PC-3 (cell line): ENCODE measurements at regions not wholly inside any gene's neighbourhood (a gene's known extent, or its start where the extent isn't known, plus 50 kb on each side); places are given as distances from the start of the nearest gene placed in this dataset.
A peak's percentile ranks its signal among the peaks of the same experiment; 100 is the strongest.

Source experiments
- ATAC-seq: fragments of 200-7000 bp; cut with Tn5 transposase; 2 replicates; pipeline ENCODE4 v1.9.1; 2020; ENCODE audit warnings: mild to moderate bottlenecking, moderate library complexity
- BruUV-seq: library from RNA; stranded (reverse); fragments of 400-500 nt; replicated peaks from 2 replicates; lab custom pipeline; 2021; lab: Mats Ljungman, UMichigan
- CTCF ChIA-PET: fragments of 300-600 bp; sonication (Branson Sonifier 250); formaldehyde crosslinking; loops from one replicate; lab custom pipeline; 2022; ENCODE audit warnings: antibody characterized with exemption; lab: Charles Lee
- POLR2A ChIA-PET: fragments of 300-600 bp; sonication (Branson Sonifier 250); formaldehyde crosslinking; loops from one replicate; lab custom pipeline; 2022; ENCODE audit warnings: antibody characterized with exemption; ENCODE audit not compliant: unreplicated experiment; lab: Charles Lee
- DNase-seq: peaks from one replicate; pipeline ENCODE4 v3.0.0-alpha.2; 2015
- H2AFZ ChIP-seq: fragments of 300-600 bp; sonication (generic); 2 replicates; pipeline ENCODE4 v1.6.0; 2016; ENCODE audit warnings: antibody characterized with exemption, low read length
- H3F3A ChIP-seq: fragments of 300-600 bp; sonication (generic); one replicate; pipeline ENCODE4 v1.6.0; 2017; ENCODE audit warnings: antibody characterized with exemption, low read length, control low read depth, mild to moderate bottlenecking; ENCODE audit not compliant: unreplicated experiment
- H3K27ac ChIP-seq: fragments of 300-600 bp; sonication (generic); 2 replicates; pipeline ENCODE4 v1.5.1; 2016; ENCODE audit warnings: mild to moderate bottlenecking, low read length
- H3K27me3 ChIP-seq: fragments of 300-600 bp; sonication (generic); 2 replicates; pipeline ENCODE4 v1.6.1; 2016; ENCODE audit warnings: low read length, mixed read lengths
- H3K36me3 ChIP-seq: fragments of 300-600 bp; sonication (generic); 2 replicates; pipeline ENCODE4 v1.6.1; 2016; ENCODE audit warnings: low read depth, mixed run types, low read length, mixed read lengths
- H3K4me1 ChIP-seq: fragments of 300-600 bp; sonication (generic); 2 replicates; pipeline ENCODE4 v1.5.1; 2016; ENCODE audit warnings: low read length; ENCODE audit not compliant: insufficient read depth
- H3K4me2 ChIP-seq: fragments of 300-600 bp; sonication (generic); 2 replicates; pipeline ENCODE4 v1.6.0; 2016; ENCODE audit warnings: low read length
- H3K4me3 ChIP-seq: fragments of 300-600 bp; sonication (generic); 2 replicates; pipeline ENCODE4 v1.5.1; 2016; ENCODE audit warnings: mild to moderate bottlenecking, low read length, mixed read lengths
- H3K79me2 ChIP-seq: fragments of 300-600 bp; sonication (generic); 2 replicates; pipeline ENCODE4 v1.6.1; 2017; ENCODE audit warnings: low read length, mixed read lengths
- H3K9ac ChIP-seq: fragments of 300-600 bp; sonication (generic); 2 replicates; pipeline ENCODE4 v1.6.0; 2016; ENCODE audit warnings: mild to moderate bottlenecking, low read length
- H3K9me2 ChIP-seq: fragments of 300-600 bp; sonication (generic); replicated peaks from 2 replicates; pipeline ENCODE4 v1.6.1; 2016; ENCODE audit warnings: mixed run types, low read length, mixed read lengths
- H3K9me3 ChIP-seq: fragments of 300-600 bp; sonication (generic); 2 replicates; pipeline ENCODE4 v1.6.1; 2016; ENCODE audit warnings: low read length, mixed read lengths
- H4K20me1 ChIP-seq: fragments of 300-600 bp; sonication (generic); 2 replicates; pipeline ENCODE4 v1.6.1; 2016; ENCODE audit warnings: low read length, mixed read lengths
- EZH2 ChIP-seq: fragments of 300-600 bp; sonication (generic); IDR thresholded peaks from one replicate; pipeline ENCODE4 v1.6.1; 2017; ENCODE audit warnings: antibody characterized with exemption, mild to moderate bottlenecking, low read length; ENCODE audit not compliant: unreplicated experiment
- EZH2phosphoT487 ChIP-seq: fragments of 300-600 bp; sonication (generic); IDR thresholded peaks from 2 replicates; pipeline ENCODE4 v1.6.1; 2018; ENCODE audit warnings: mild to moderate bottlenecking, antibody characterized with exemption, low read length, borderline replicate concordance
- intact Hi-C: fragments of 100-400 bp; cut with micrococcal nuclease; formaldehyde crosslinking; loops from 2 replicates; pipeline ENCODE4 v1.9.0; 2023
- TF ChIP-seq, protein P1 (sequence below): fragments of 300-600 bp; sonication (generic); conservative IDR thresholded peaks from 2 replicates; pipeline ENCODE4 v1.5.1; 2017; ENCODE audit warnings: antibody characterized with exemption, low read depth, mild to moderate bottlenecking, low read length

DNA sequence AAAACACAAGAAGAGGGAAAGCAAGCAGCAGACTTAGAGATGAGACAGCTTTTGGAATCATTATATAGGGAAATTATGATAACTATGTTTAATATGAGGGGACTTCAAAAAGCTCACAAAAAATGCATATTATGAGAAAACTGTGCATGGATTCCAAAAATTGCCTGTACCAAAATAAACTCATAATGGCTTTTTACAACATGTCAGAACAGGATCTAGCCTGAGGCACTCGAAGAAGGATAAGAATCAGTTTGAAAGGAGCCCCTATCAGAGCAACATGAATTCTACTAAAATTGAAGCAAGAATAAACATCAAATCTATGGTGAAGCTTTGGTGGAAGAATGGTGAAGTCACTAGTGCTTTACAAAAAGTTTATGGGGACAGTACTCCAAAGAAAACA lies 187.4 kb downstream of the RDH14 start:
- H3K4me3 ChIP-seq, result no peak overlapping the region
- ATAC-seq, result no peak
- H4K20me1 ChIP-seq, result no peaks in the 10 kb centered on the region
- no peak overlapping the region for H3K4me2 ChIP-seq
- 0 out of 2 replicates have a peak, but pooled peaks cover 4% of the 10 kb centered on the region for H3K4me1 ChIP-seq
- intact Hi-C loops, result no loop called here
- ChIA-PET POLR2A (no interaction called here), CTCF (no interaction called here)
- H3K79me2 ChIP-seq, result no peaks in the 10 kb centered on the region
- H2AFZ ChIP-seq, result no peak overlapping the region
- peaks cover 37% of the 10 kb centered on the region; the same call in 1 of the 2 replicates for H3K27me3 ChIP-seq
- no peaks in the 10 kb centered on the region for H3K9me2 ChIP-seq
- BruUV-seq, result no TSS peak
- H3K9me3 ChIP-seq, result no peaks in the 10 kb centered on the region
- TF ChIP-seq, protein P1, sequence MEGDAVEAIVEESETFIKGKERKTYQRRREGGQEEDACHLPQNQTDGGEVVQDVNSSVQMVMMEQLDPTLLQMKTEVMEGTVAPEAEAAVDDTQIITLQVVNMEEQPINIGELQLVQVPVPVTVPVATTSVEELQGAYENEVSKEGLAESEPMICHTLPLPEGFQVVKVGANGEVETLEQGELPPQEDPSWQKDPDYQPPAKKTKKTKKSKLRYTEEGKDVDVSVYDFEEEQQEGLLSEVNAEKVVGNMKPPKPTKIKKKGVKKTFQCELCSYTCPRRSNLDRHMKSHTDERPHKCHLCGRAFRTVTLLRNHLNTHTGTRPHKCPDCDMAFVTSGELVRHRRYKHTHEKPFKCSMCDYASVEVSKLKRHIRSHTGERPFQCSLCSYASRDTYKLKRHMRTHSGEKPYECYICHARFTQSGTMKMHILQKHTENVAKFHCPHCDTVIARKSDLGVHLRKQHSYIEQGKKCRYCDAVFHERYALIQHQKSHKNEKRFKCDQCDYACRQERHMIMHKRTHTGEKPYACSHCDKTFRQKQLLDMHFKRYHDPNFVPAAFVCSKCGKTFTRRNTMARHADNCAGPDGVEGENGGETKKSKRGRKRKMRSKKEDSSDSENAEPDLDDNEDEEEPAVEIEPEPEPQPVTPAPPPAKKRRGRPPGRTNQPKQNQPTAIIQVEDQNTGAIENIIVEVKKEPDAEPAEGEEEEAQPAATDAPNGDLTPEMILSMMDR, result no peak
- TF ChIP-seq EZH2 (no peak), EZH2phosphoT487 (no peak)
- no peak overlapping the region for H3K27ac ChIP-seq
- no peak for DNase-seq
- H3K36me3 ChIP-seq, result no peaks in the 10 kb centered on the region
- no peak overlapping the region for H3K9ac ChIP-seq
- H3F3A ChIP-seq, result no peaks in the 10 kb centered on the region

DNA sequence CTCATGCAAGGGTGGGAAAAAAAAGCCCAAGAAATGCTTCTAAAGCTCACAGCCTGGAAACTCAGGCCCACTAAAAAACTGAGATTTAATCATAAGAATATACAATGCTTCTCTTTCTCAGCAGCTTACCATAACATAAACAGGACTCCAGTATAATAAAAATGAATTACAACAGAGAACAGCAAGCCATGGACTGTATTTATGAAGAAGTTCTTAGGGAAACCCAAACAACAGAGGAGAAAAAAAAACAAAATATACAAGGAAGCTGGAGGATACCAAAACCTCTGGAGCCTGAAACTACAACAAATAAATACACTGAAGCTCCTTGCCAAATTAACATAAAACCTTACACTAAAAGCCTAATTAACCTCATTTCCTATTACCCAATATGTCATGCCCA lies 187.8 kb downstream of the RDH14 start:
- Histone ChIP-seq H3K27ac (no peak overlapping the region), H3K4me2 (no peak overlapping the region), H4K20me1 (no peaks in the 10 kb centered on the region), H3K9me2 (no peaks in the 10 kb centered on the region), H3K79me2 (no peaks in the 10 kb centered on the region), H3K36me3 (no peaks in the 10 kb centered on the region), H3K4me3 (no peak overlapping the region), H3K4me1 (0 out of 2 replicates have a peak, but pooled peaks cover 4% of the 10 kb centered on the region), H2AFZ (no peak overlapping the region), H3K9me3 (no peaks in the 10 kb centered on the region), H3K27me3 (peaks cover 37% of the 10 kb centered on the region; the same call in 1 of the 2 replicates), H3K9ac (no peak overlapping the region), H3F3A (no peaks in the 10 kb centered on the region)
- BruUV-seq, result no TSS peak
- TF ChIP-seq EZH2phosphoT487 (no peak), EZH2 (no peak)
- TF ChIP-seq, protein P1, result no peak
- ChIA-PET CTCF (no interaction called here), POLR2A (no interaction called here)
- DNase-seq, result no peak
- ATAC-seq, result no peak
- intact Hi-C loops, result no loop called here

DNA sequence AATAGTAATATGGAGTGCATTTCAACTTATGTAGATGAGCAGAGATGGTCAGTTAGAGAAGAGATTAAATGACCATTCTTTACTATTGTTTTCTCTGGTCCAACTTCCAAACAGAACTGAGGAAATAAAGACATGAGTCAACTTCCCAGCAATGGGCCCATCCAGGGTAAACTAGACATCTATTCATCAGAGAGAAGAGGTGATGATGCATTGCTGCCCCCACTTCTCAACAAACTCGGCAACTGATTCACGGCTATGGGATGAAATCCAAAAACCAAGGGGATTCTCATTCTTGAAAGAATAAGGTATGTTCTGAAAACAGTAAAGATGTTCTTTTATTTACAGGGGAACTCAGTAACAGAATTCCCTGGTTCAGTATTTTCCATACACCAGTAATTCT lies 190.7 kb downstream of the RDH14 start:
- ChIA-PET POLR2A (no interaction called here), CTCF (no interaction called here)
- H3K4me3 ChIP-seq, result no peak overlapping the region
- H2AFZ ChIP-seq, result no peak overlapping the region
- H3K36me3 ChIP-seq, result no peaks in the 10 kb centered on the region
- TF ChIP-seq EZH2phosphoT487 (no peak), EZH2 (no peak)
- TF ChIP-seq, protein P1, result no peak
- H3K79me2 ChIP-seq, result no peaks in the 10 kb centered on the region
- no peaks in the 10 kb centered on the region for H3K9me3 ChIP-seq
- intact Hi-C loops, result no loop called here
- H3K27me3 ChIP-seq, result peaks cover 37% of the 10 kb centered on the region; the same call in 1 of the 2 replicates
- no peak overlapping the region for H3K9ac ChIP-seq
- BruUV-seq, result no TSS peak
- no peaks in the 10 kb centered on the region for H3F3A ChIP-seq
- H3K4me1 ChIP-seq, result 0 out of 2 replicates have a peak, but pooled peaks cover 4% of the 10 kb centered on the region
- no peak overlapping the region for H3K4me2 ChIP-seq
- H4K20me1 ChIP-seq, result no peaks in the 10 kb centered on the region
- H3K9me2 ChIP-seq, result no peaks in the 10 kb centered on the region
- no peak for ATAC-seq
- peak; percentile 32 for DNase-seq
- no peak overlapping the region for H3K27ac ChIP-seq
